ENCODE measurements at regions not wholly inside any gene's neighbourhood (a gene's known extent, or its start where the extent isn't known, plus 50 kb on each side); places are given as distances from the start of the nearest gene placed in this dataset.
"Not testable (repeated sequence)": the region's sequence is repeated elsewhere in the genome, so short reads cannot be mapped to it uniquely, and the experiment has no call there.

GRCh38 chr7:28328822-28329660 lies 83.3 kb upstream of the CREB5 start:
- no peak overlapping the region for H3K27ac ChIP-seq
- peaks cover 1% of the 10 kb centered on the region for H3K4me1 ChIP-seq (ENCODE audit: insufficient read depth)
- H3K9me3 ChIP-seq = no peaks in the 10 kb centered on the region
- intact Hi-C loops (cut with DNase I) = no loop called here
- no peaks in the 10 kb centered on the region for H3K27me3 ChIP-seq
- DNase-seq = no peak
- H3K4me3 ChIP-seq = no peak overlapping the region
- TF ChIP-seq EP300 (IDR thresholded peaks at IDR 0.05) (no peak), CTCF (IDR thresholded peaks at IDR 0.05) (no peak), POLR2A (IDR thresholded peaks at IDR 0.05) (no peak)
- H3K36me3 ChIP-seq = no peaks in the 10 kb centered on the region
- 52 to 57% (median 55%) methylated on average over 9 of the region's 9 CpGs for WGBS, 3 donors

- Histone ChIP-seq H3K4me3 (no peak overlapping the region), H3K36me3 (no peaks in the 10 kb centered on the region), H3K4me1 (ENCODE audit: insufficient read depth) (peaks cover 1% of the 10 kb centered on the region), H3K27ac (no peak overlapping the region), H3K9me3 (no peaks in the 10 kb centered on the region), H3K27me3 (no peaks in the 10 kb centered on the region)
- WGBS, 3 donors = 8 to 11% (median 10%) methylated on average over 6 of the region's 6 CpGs
- no peak for DNase-seq
- intact Hi-C loops (cut with DNase I) = no loop called here
- TF ChIP-seq CTCF (IDR thresholded peaks at IDR 0.05) = no peak
These were observed 82.5 kb upstream of the CREB5 start for GRCh38 chr7:28329661-28330363.

GRCh38 chr7:28330384-28331070 lies 81.8 kb upstream of the CREB5 start:
- H3K9me3 ChIP-seq = no peaks in the 10 kb centered on the region
- H3K4me3 ChIP-seq = no peak overlapping the region
- 18 to 24% (median 19%) methylated on average over 4 of the region's 4 CpGs for WGBS, 3 donors
- peaks cover 1% of the 10 kb centered on the region for H3K4me1 ChIP-seq (ENCODE audit: insufficient read depth)
- TF ChIP-seq EP300 (IDR thresholded peaks at IDR 0.05) (no peak), CTCF (IDR thresholded peaks at IDR 0.05) (no peak), POLR2A (IDR thresholded peaks at IDR 0.05) (no peak)
- H3K27ac ChIP-seq = no peak overlapping the region
- no peak for DNase-seq
- H3K36me3 ChIP-seq = no peaks in the 10 kb centered on the region
- intact Hi-C loops (cut with DNase I) = no loop called here
- H3K27me3 ChIP-seq = no peaks in the 10 kb centered on the region

GRCh38 chr7:28332046-28332445 lies 80.3 kb upstream of the CREB5 start:
- peaks cover 1% of the 10 kb centered on the region for H3K4me1 ChIP-seq (ENCODE audit: insufficient read depth)
- H3K36me3 ChIP-seq = no peaks in the 10 kb centered on the region
- intact Hi-C loops (cut with DNase I) = no loop called here
- H3K4me3 ChIP-seq = no peak overlapping the region
- WGBS, 3 donors = 83 to 88% (median 83%) methylated on average over 4 of the region's 4 CpGs
- no peak for DNase-seq
- TF ChIP-seq EP300 (IDR thresholded peaks at IDR 0.05) = no peak
- no peak for TF ChIP-seq POLR2A (IDR thresholded peaks at IDR 0.05)
- TF ChIP-seq CTCF (IDR thresholded peaks at IDR 0.05) = no peak
- H3K27me3 ChIP-seq = no peaks in the 10 kb centered on the region
- no peak overlapping the region for H3K27ac ChIP-seq
- no peaks in the 10 kb centered on the region for H3K9me3 ChIP-seq

- H3K36me3 ChIP-seq; H3K4me1 ChIP-seq (ENCODE audit: insufficient read depth); H3K27ac ChIP-seq; H3K4me3 ChIP-seq; H3K9me3 ChIP-seq; H3K27me3 ChIP-seq; DNase-seq; intact Hi-C loops (cut with DNase I): not testable (repeated sequence)
These were observed 78.8 kb upstream of the CREB5 start for GRCh38 chr7:28333548-28333947.
